Prostate gland (tissue), 2 donors: ENCODE measurements at regions not wholly inside any gene's neighbourhood (a gene's known extent, or its start where the extent isn't known, plus 50 kb on each side); places are given as distances from the start of the nearest gene placed in this dataset.
A peak's percentile ranks its signal among the peaks of the same experiment; 100 is the strongest.
"Not testable (repeated sequence)": the region's sequence is repeated elsewhere in the genome, so short reads cannot be mapped to it uniquely, and the experiment has no call there.

Source experiments
- DNase-seq: peaks from one replicate; pipeline ENCODE4 v3.0.0-alpha.2; 2019; ENCODE audit warnings: low spot score
- H3K27ac ChIP-seq, 2 donors: fragments of 200-600 bp; sonication (generic); 2 replicates each; pipeline ENCODE4 v1.5.1; 2017 to 2019
- H3K27me3 ChIP-seq: fragments of 200-600 bp; sonication (generic); replicated peaks from 2 replicates; pipeline ENCODE4 v1.5.1; 2019; ENCODE audit not compliant: insufficient read depth
- H3K36me3 ChIP-seq, 2 donors: fragments of 200-600 bp; sonication (generic); 1 replicate in 1 of 2; 2 replicates in 1 of 2; pipeline versions ENCODE4 v1.5.1 to v1.8.1; 2017 to 2019
- H3K4me1 ChIP-seq: fragments of 200-600 bp; sonication (generic); replicated peaks from 2 replicates; pipeline ENCODE4 v1.5.1; 2019
- H3K4me3 ChIP-seq, 2 donors: fragments of 200-600 bp; sonication (generic); 2 replicates each; pipeline ENCODE4 v1.5.1; 2017 to 2019
- H3K9me3 ChIP-seq: fragments of 200-600 bp; sonication (generic); 2 replicates; pipeline ENCODE4 v1.5.1; 2017
- POLR2A ChIP-seq: fragments of 450-650 bp; IDR thresholded peaks from one replicate; pipeline ENCODE4 v1.6.1; 2016; ENCODE audit warnings: antibody characterized with exemption, mild to moderate bottlenecking
- POLR2AphosphoS5 ChIP-seq: sonication (generic); formaldehyde crosslinking; IDR thresholded peaks from one replicate; pipeline ENCODE4 v1.6.1; 2017; ENCODE audit warnings: antibody characterized with exemption
- WGBS: methylation state at CpG from one replicate; pipeline ENCODE4 v1.1.5; 2018; 5-methylcytosine and 5-hydroxymethylcytosine counted together
- intact Hi-C: fragments of 100-400 bp; cut with DNase I; formaldehyde crosslinking; loops from one replicate; pipeline ENCODE4 v1.14.2; 2022
- TF ChIP-seq, protein P1 (sequence below), 4 experiments: fragments of 200-600 bp in 2 of 4; fragments of 450-650 bp in 2 of 4; sonication (generic) in 2 of 4; IDR thresholded peaks; 1 replicate in 3 of 4; 2 replicates in 1 of 4; pipeline ENCODE4 v1.5.1; 2016 to 2019; ENCODE audit warnings: antibody characterized with exemption in 4 of 4, mild to moderate bottlenecking in 2 of 4, moderate library complexity in 2 of 4

DNA sequence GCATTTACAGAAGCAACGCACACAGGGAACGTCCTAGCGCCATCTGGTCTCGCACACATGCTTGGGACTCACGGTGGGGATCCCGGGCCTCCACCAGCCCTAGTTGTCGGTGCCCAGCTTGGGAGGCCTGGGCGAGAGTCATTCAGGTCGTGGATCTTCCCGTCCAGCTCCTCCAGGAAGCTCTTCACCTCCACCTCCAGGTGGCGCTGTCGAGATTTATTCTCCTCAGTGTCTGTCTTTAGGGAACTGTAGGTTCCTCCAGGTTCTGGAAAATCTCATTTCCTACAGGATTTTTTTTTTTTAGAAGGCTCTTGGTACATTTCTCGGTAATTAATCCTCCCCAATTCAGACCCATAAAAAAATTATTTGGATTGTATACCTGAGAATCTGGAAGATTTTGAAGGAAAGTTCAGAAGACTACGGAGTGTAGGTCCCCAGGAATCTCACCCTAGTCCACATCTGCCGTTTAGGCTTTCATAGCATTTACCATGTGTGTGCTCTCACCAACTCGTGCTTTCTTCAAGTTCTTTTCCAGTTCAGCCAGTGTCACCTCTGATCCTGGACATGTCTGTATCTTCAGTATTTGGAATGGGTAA lies 910.0 kb downstream of the TMEM121 start:
- TF ChIP-seq, protein P1, sequence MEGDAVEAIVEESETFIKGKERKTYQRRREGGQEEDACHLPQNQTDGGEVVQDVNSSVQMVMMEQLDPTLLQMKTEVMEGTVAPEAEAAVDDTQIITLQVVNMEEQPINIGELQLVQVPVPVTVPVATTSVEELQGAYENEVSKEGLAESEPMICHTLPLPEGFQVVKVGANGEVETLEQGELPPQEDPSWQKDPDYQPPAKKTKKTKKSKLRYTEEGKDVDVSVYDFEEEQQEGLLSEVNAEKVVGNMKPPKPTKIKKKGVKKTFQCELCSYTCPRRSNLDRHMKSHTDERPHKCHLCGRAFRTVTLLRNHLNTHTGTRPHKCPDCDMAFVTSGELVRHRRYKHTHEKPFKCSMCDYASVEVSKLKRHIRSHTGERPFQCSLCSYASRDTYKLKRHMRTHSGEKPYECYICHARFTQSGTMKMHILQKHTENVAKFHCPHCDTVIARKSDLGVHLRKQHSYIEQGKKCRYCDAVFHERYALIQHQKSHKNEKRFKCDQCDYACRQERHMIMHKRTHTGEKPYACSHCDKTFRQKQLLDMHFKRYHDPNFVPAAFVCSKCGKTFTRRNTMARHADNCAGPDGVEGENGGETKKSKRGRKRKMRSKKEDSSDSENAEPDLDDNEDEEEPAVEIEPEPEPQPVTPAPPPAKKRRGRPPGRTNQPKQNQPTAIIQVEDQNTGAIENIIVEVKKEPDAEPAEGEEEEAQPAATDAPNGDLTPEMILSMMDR (IDR thresholded peaks at IDR 0.05) = peak in 2 of 4 experiments; percentile 27 to 29
- no peak for TF ChIP-seq POLR2A
- intact Hi-C loops = no loop called here
- no peak for DNase-seq

GRCh38 chr14:106442857-106443256 lies 916.5 kb downstream of the TMEM121 start:
- H3K36me3 ChIP-seq = no peaks in the 10 kb centered on the region
- no peaks in the 10 kb centered on the region for H3K27me3 ChIP-seq
- TF ChIP-seq POLR2A = no peak
- TF ChIP-seq, protein P1 (IDR thresholded peaks at IDR 0.05) = no peak
- TF ChIP-seq POLR2AphosphoS5 = no peak
- DNase-seq = no peak
- intact Hi-C loops = no loop called here
- no peak overlapping the region for H3K4me3 ChIP-seq
- no peaks in the 10 kb centered on the region for H3K9me3 ChIP-seq
- H3K27ac ChIP-seq = no peak overlapping the region
- WGBS = 30% methylated on average over 7 of the region's 7 CpGs
- H3K4me1 ChIP-seq = no peaks in the 10 kb centered on the region

More for the DNA sequence above, 910.0 kb downstream of the TMEM121 start:
- Histone ChIP-seq H3K4me1 (no peaks in the 10 kb centered on the region), H3K36me3 (no peaks in the 10 kb centered on the region), H3K27ac (no peak overlapping the region), H3K4me3 (no peak overlapping the region), H3K9me3 (no peaks in the 10 kb centered on the region), H3K27me3 (no peaks in the 10 kb centered on the region)
- 53% methylated on average over 16 of the region's 16 CpGs for WGBS

DNA sequence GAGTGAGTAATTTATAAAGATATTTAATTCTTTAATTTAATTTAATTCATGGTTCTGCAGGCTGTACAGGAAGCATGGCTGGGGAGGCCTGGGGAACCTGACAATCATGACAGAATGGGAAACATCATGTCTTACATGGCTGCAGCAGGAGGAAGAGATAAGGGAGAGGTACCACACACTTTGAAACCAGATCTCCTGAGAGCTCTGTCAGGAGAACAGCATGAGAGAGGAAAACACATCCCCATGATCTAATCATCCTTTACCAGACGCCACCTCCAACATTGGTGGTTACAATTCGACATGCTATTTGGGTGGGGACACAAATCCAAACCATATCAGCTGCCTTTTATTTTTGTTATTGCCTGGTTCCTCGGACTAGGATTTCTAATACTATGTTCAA lies 928.6 kb downstream of the TMEM121 start:
- no peak for DNase-seq
- intact Hi-C loops = no loop called here
- H3K27ac ChIP-seq = no peak overlapping the region
- no peak overlapping the region for H3K4me3 ChIP-seq
- no peaks in the 10 kb centered on the region for H3K9me3 ChIP-seq
- H3K4me1 ChIP-seq = no peaks in the 10 kb centered on the region
- WGBS = 51% methylated on average over 3 of the region's 3 CpGs
- no peaks in the 10 kb centered on the region for H3K36me3 ChIP-seq
- H3K27me3 ChIP-seq = no peaks in the 10 kb centered on the region
- TF ChIP-seq POLR2A = no peak
- TF ChIP-seq, protein P1 (IDR thresholded peaks at IDR 0.05) = no peak
- TF ChIP-seq POLR2AphosphoS5 = no peak

GRCh38 chr14:106459971-106460730 lies 933.8 kb downstream of the TMEM121 start:
- no peak for TF ChIP-seq POLR2A
- TF ChIP-seq POLR2AphosphoS5 = no peak
- TF ChIP-seq, protein P1 (IDR thresholded peaks at IDR 0.05) = peak in 1 of 4 experiments; percentile 41

GRCh38 chr14:106460916-106461315 lies 934.5 kb downstream of the TMEM121 start:
- TF ChIP-seq POLR2A = no peak
- TF ChIP-seq POLR2AphosphoS5 = no peak
- TF ChIP-seq, protein P1 (IDR thresholded peaks at IDR 0.05) = no peak
- no peak overlapping the region for H3K4me3 ChIP-seq
- 93% methylated on average over 25 of the region's 25 CpGs for WGBS

More at GRCh38 chr14:106459971-106460730, 933.8 kb downstream of the TMEM121 start:
- no peak for DNase-seq
- H3K27me3 ChIP-seq = no peaks in the 10 kb centered on the region
- no peaks in the 10 kb centered on the region for H3K36me3 ChIP-seq
- intact Hi-C loops = no loop called here
- H3K4me3 ChIP-seq = no peak overlapping the region
- no peaks in the 10 kb centered on the region for H3K4me1 ChIP-seq
- WGBS = 84% methylated on average over 40 of the region's 40 CpGs
- no peak overlapping the region for H3K27ac ChIP-seq
- H3K9me3 ChIP-seq = no peaks in the 10 kb centered on the region

GRCh38 chr14:106466483-106466882 lies 940.1 kb downstream of the TMEM121 start:
- H3K9me3 ChIP-seq, H3K4me1 ChIP-seq, H3K4me3 ChIP-seq, intact Hi-C loops, H3K27me3 ChIP-seq, H3K36me3 ChIP-seq, H3K27ac ChIP-seq, DNase-seq: not testable (repeated sequence)
- 54% methylated on average over 4 of the region's 4 CpGs for WGBS

More at GRCh38 chr14:106460916-106461315, 934.5 kb downstream of the TMEM121 start:
- Histone ChIP-seq H3K27ac (no peak overlapping the region), H3K36me3 (no peaks in the 10 kb centered on the region), H3K27me3 (no peaks in the 10 kb centered on the region), H3K9me3 (no peaks in the 10 kb centered on the region), H3K4me1 (no peaks in the 10 kb centered on the region)
- intact Hi-C loops = no loop called here
- DNase-seq = no peak

DNA sequence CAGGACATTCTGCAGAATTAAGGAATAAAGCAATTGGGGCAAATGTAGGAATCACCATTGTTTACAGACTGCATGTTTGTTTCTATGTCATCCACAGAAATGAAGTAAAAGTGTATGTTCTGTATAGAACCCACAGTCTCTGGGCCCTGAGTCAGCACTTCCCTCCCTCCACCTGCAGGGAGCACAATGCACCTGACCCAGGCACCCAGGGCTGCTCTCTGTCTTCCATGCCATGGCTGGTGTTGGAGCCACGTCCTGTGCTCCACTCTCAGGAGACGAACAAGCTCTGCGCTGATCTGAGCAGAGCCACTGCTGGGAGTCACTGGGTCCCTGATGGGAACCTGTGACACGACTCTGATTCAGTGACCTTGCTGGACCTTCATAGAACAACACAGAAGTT lies 942.5 kb downstream of the TMEM121 start:
- DNase-seq, intact Hi-C loops, H3K9me3 ChIP-seq, H3K27me3 ChIP-seq, H3K4me3 ChIP-seq, H3K4me1 ChIP-seq, H3K36me3 ChIP-seq, H3K27ac ChIP-seq: not testable (repeated sequence)
- 62% methylated on average over 4 of the region's 4 CpGs for WGBS
